Smooth muscle cell (in vitro differentiated cells): ENCODE measurements at regions not wholly inside any gene's neighbourhood (a gene's known extent, or its start where the extent isn't known, plus 50 kb on each side); places are given as distances from the start of the nearest gene placed in this dataset.

Experiments
- DNase-seq: peaks from one replicate; lab custom pipeline; 2025; ENCODE audit not compliant: unreplicated experiment; lab: John Stamatoyannopoulos, UW
- H2AFZ ChIP-seq: fragments of 200-600 bp; sonication (generic); 2 replicates; pipeline ENCODE4 v1.6.0; 2016; ENCODE audit warnings: antibody characterized with exemption, low read depth, mild to moderate bottlenecking
- H3F3A ChIP-seq: fragments of 200-600 bp; sonication (generic); 2 replicates; pipeline ENCODE4 v1.6.0; 2017; ENCODE audit warnings: antibody characterized with exemption, low read depth
- H3K27ac ChIP-seq: fragments of 200-600 bp; sonication (generic); 2 replicates; pipeline ENCODE4 v1.5.1; 2016; ENCODE audit warnings: low read depth, mild to moderate bottlenecking
- H3K27me3 ChIP-seq: fragments of 200-600 bp; sonication (generic); 2 replicates; pipeline ENCODE4 v1.6.1; 2016; ENCODE audit warnings: low read depth, mild to moderate bottlenecking
- H3K36me3 ChIP-seq: fragments of 200-600 bp; sonication (generic); 2 replicates; pipeline ENCODE4 v1.5.1; 2016; ENCODE audit warnings: low read depth
- H3K4me1 ChIP-seq: fragments of 200-600 bp; sonication (generic); 2 replicates; pipeline ENCODE4 v1.5.1; 2016; ENCODE audit warnings: low read depth
- H3K4me2 ChIP-seq: fragments of 200-600 bp; sonication (generic); 2 replicates; pipeline ENCODE4 v1.6.0; 2016; ENCODE audit warnings: mild to moderate bottlenecking
- H3K4me3 ChIP-seq: fragments of 200-600 bp; sonication (generic); 2 replicates; pipeline ENCODE4 v1.5.1; 2016; ENCODE audit warnings: mild to moderate bottlenecking
- H3K79me2 ChIP-seq: fragments of 200-600 bp; sonication (generic); 2 replicates; pipeline ENCODE4 v1.6.0; 2016; ENCODE audit warnings: low read depth, mild to moderate bottlenecking
- H3K9ac ChIP-seq: fragments of 200-600 bp; sonication (generic); 2 replicates; pipeline ENCODE4 v1.6.0; 2016; ENCODE audit warnings: low read depth
- H3K9me3 ChIP-seq: fragments of 200-600 bp; sonication (generic); replicated peaks from 2 replicates; pipeline ENCODE4 v1.5.1; 2016; ENCODE audit warnings: low read depth
- H4K20me1 ChIP-seq: fragments of 200-600 bp; sonication (generic); 2 replicates; pipeline ENCODE4 v1.6.0; 2016; ENCODE audit warnings: low read depth
- CTCF ChIP-seq: fragments of 200-600 bp; sonication (generic); IDR thresholded peaks from 2 replicates; pipeline ENCODE4 v1.5.1; 2017; ENCODE audit warnings: borderline replicate concordance, mild to moderate bottlenecking, antibody characterized with exemption; ENCODE audit not compliant: insufficient read depth, poor library complexity, severe bottlenecking
- WGBS: methylation state at CpG from one replicate; pipeline ENCODE4 v1.1.7; 2016; ENCODE audit warnings: low lambda C conversion rate; 5-methylcytosine and 5-hydroxymethylcytosine counted together

GRCh38 chr10:59536167-59537014 lies 173.3 kb downstream of the SLC16A9 start:
- Histone ChIP-seq H3K27me3 (no peaks in the 10 kb centered on the region), H3F3A (no peaks in the 10 kb centered on the region), H3K4me1 (peaks cover 11% of the 10 kb centered on the region), H3K36me3 (no peaks in the 10 kb centered on the region), H4K20me1 (no peaks in the 10 kb centered on the region), H3K4me2 (peak overlapping the region; percentile 59), H3K9ac (peak overlapping the region; percentile 78), H3K4me3 (no peak overlapping the region), H3K9me3 (no peaks in the 10 kb centered on the region), H3K79me2 (no peaks in the 10 kb centered on the region), H3K27ac (peak overlapping the region; percentile 97), H2AFZ (peak overlapping the region; percentile 76)
- DNase-seq, result no peak
- WGBS, result 30% methylated on average over 4 of the region's 4 CpGs
- TF ChIP-seq CTCF, result no peak

GRCh38 chr10:59524348-59524747 lies 162.0 kb upstream of the FAM13C start:
- H3K27ac ChIP-seq, result no peak overlapping the region
- TF ChIP-seq CTCF, result no peak

GRCh38 chr10:59523851-59524250 lies 161.5 kb upstream of the FAM13C start:
- no peaks in the 10 kb centered on the region for H3K9me3 ChIP-seq
- no peak overlapping the region for H2AFZ ChIP-seq
- no peaks in the 10 kb centered on the region for H3K79me2 ChIP-seq
- no peak for DNase-seq
- no peak overlapping the region for H3K4me3 ChIP-seq
- H3K9ac ChIP-seq, result no peak overlapping the region
- H3K36me3 ChIP-seq, result no peaks in the 10 kb centered on the region
- no peaks in the 10 kb centered on the region for H4K20me1 ChIP-seq
- H3K4me2 ChIP-seq, result no peak overlapping the region
- no peak overlapping the region for H3K27ac ChIP-seq
- no peak for TF ChIP-seq CTCF
- 86% methylated on average over 6 of the region's 6 CpGs for WGBS
- no peaks in the 10 kb centered on the region for H3K27me3 ChIP-seq
- H3F3A ChIP-seq, result no peaks in the 10 kb centered on the region
- no peaks in the 10 kb centered on the region for H3K4me1 ChIP-seq

More at GRCh38 chr10:59524348-59524747, 162.0 kb upstream of the FAM13C start:
- DNase-seq, result no peak
- Histone ChIP-seq H3F3A (no peaks in the 10 kb centered on the region), H3K4me1 (no peaks in the 10 kb centered on the region), H3K36me3 (no peaks in the 10 kb centered on the region), H3K79me2 (no peaks in the 10 kb centered on the region), H3K4me3 (no peak overlapping the region), H3K9me3 (no peaks in the 10 kb centered on the region), H3K4me2 (no peak overlapping the region), H4K20me1 (no peaks in the 10 kb centered on the region), H3K9ac (no peak overlapping the region), H2AFZ (no peak overlapping the region), H3K27me3 (no peaks in the 10 kb centered on the region)
- 36% methylated on average over 1 of the region's 1 CpG for WGBS

GRCh38 chr10:59517996-59518395 lies 155.6 kb upstream of the FAM13C start:
- 71% methylated on average over 3 of the region's 3 CpGs for WGBS
- Histone ChIP-seq H3K4me3 (no peak overlapping the region), H3K4me1 (no peaks in the 10 kb centered on the region), H3K79me2 (no peaks in the 10 kb centered on the region), H3K36me3 (no peaks in the 10 kb centered on the region), H3K27me3 (peaks cover 20% of the 10 kb centered on the region), H2AFZ (no peak overlapping the region), H4K20me1 (no peaks in the 10 kb centered on the region), H3K27ac (no peak overlapping the region), H3K9ac (no peak overlapping the region), H3K4me2 (no peak overlapping the region), H3F3A (no peaks in the 10 kb centered on the region), H3K9me3 (no peaks in the 10 kb centered on the region)
- no peak for TF ChIP-seq CTCF
- no peak for DNase-seq
